Endothelial cell of umbilical vein (primary cell): ENCODE measurements at regions not wholly inside any gene's neighbourhood (a gene's known extent, or its start where the extent isn't known, plus 50 kb on each side); places are given as distances from the start of the nearest gene placed in this dataset.

Experiments
- BruUV-seq: library from RNA; stranded (reverse); fragments of 400-500 nt; replicated peaks from 2 replicates; lab custom pipeline; 2021; lab: Mats Ljungman, UMichigan
- CTCF ChIA-PET: fragments of 300-600, 350-600 bp; sonication (Branson Sonifier 250); formaldehyde crosslinking; loops from one replicate; lab custom pipeline; 2021; ENCODE audit warnings: antibody characterized with exemption, inconsistent platforms; lab: Charles Lee
- POLR2A ChIA-PET: fragments of 300-600, 350-600 bp; sonication (Branson Sonifier 250); formaldehyde crosslinking; loops from one replicate; lab custom pipeline; 2021; ENCODE audit warnings: antibody characterized with exemption, inconsistent platforms; lab: Charles Lee
- DNase-seq: peaks from one replicate; pipeline ENCODE4 v3.0.0-alpha.2; 2011; ENCODE audit warnings: low read depth, low spot score
- FAIRE-seq: peaks from 2 replicates; lab custom pipeline; 2011; peaks lifted over from hg19 to GRCh38; lab: Jason Lieb, UNC
- H2AFZ ChIP-seq: 2 replicates; pipeline ENCODE4 v1.6.0; 2012; ENCODE audit warnings: low read depth, low read length, control low read depth, inconsistent platforms
- H3K27ac ChIP-seq: 2 replicates; pipeline ENCODE4 v1.5.1; 2011; ENCODE audit warnings: low read depth, mild to moderate bottlenecking, control low read depth, low read length, moderate library complexity; ENCODE audit not compliant: insufficient read depth
- H3K27me3 ChIP-seq, 2 experiments: 2 replicates each; pipeline versions ENCODE4 v1.6.0 to v1.6.1; 2011; ENCODE audit warnings: low read length in 2 of 2, mixed read lengths in 1 of 2; ENCODE audit not compliant: control insufficient read depth in 2 of 2, insufficient read depth in 2 of 2
- H3K36me3 ChIP-seq, 2 experiments: 2 replicates in 1 of 2; 3 replicates in 1 of 2; pipeline ENCODE4 v1.5.1; 2011; ENCODE audit warnings: low read length in 2 of 2, mild to moderate bottlenecking in 1 of 2, moderate library complexity in 1 of 2; ENCODE audit not compliant: control insufficient read depth in 2 of 2, insufficient read depth in 2 of 2; ENCODE audit errors: extremely low read depth in 1 of 2
- H3K4me1 ChIP-seq: 3 replicates; pipeline ENCODE4 v1.5.1; 2011; ENCODE audit warnings: mild to moderate bottlenecking, low read length; ENCODE audit not compliant: control insufficient read depth, insufficient read depth; ENCODE audit errors: extremely low read depth
- H3K4me2 ChIP-seq: 2 replicates; pipeline ENCODE4 v1.6.1; 2011; ENCODE audit warnings: low read length, control low read depth, mixed read lengths; ENCODE audit not compliant: insufficient read depth
- H3K4me3 ChIP-seq, 3 experiments: fragments of 200-600 bp in 1 of 3; sonication (generic), shearing (Covaris generic) in 1 of 3; replicated peaks in 1 of 3; 2 replicates each; pipeline ENCODE4 v1.5.1; 2011 to 2016; ENCODE audit warnings: control low read depth in 3 of 3, low read length in 3 of 3, mild to moderate bottlenecking in 2 of 3, inconsistent platforms in 1 of 3, low read depth in 1 of 3, moderate library complexity in 1 of 3; ENCODE audit not compliant: insufficient read depth in 1 of 3
- H3K79me2 ChIP-seq: 2 replicates; pipeline ENCODE4 v1.6.0; 2012; ENCODE audit warnings: low read length, inconsistent platforms; ENCODE audit not compliant: control insufficient read depth, insufficient read depth
- H3K9ac ChIP-seq: replicated peaks from 2 replicates; pipeline ENCODE3; 2011; ENCODE audit warnings: low read length, control low read depth; ENCODE audit not compliant: insufficient read depth; ENCODE audit errors: extremely low read depth
- H3K9me1 ChIP-seq: replicated peaks from 3 replicates; pipeline ENCODE4 v1.6.0; 2011; ENCODE audit warnings: mild to moderate bottlenecking, low read length; ENCODE audit not compliant: control insufficient read depth, insufficient read depth; ENCODE audit errors: extremely low read depth
- H3K9me3 ChIP-seq: replicated peaks from 2 replicates; pipeline ENCODE4 v1.5.1; 2012; ENCODE audit warnings: low read length, inconsistent platforms; ENCODE audit not compliant: control insufficient read depth, insufficient read depth
- H4K20me1 ChIP-seq: replicated peaks from 2 replicates; pipeline ENCODE3; 2011; ENCODE audit warnings: mild to moderate bottlenecking, low read length; ENCODE audit not compliant: control insufficient read depth, insufficient read depth; ENCODE audit errors: extremely low read depth
- CTCF ChIP-seq, 2 donors: IDR thresholded peaks; 1 replicate in 1 of 2; 2 replicates in 1 of 2; pipeline ENCODE4 v1.5.1; 2011; ENCODE audit warnings: low read length in 2 of 2, mild to moderate bottlenecking in 2 of 2, moderate library complexity in 2 of 2, control low read depth in 1 of 2, inconsistent platforms in 1 of 2, low read depth in 1 of 2; ENCODE audit not compliant: insufficient read depth in 1 of 2; ENCODE audit errors: extremely low read depth in 1 of 2
- EZH2 ChIP-seq: IDR thresholded peaks from 2 replicates; pipeline ENCODE4 v1.6.1; 2012; ENCODE audit warnings: borderline replicate concordance, low read depth, mild to moderate bottlenecking, moderate library complexity, low read length, inconsistent platforms; ENCODE audit not compliant: severe bottlenecking
- FOS ChIP-seq: IDR thresholded peaks from 2 replicates; pipeline ENCODE4 v1.6.1; 2011; ENCODE audit warnings: mild to moderate bottlenecking, low read length, moderate library complexity, borderline replicate concordance; ENCODE audit not compliant: insufficient read depth
- GATA2 ChIP-seq: IDR thresholded peaks from 2 replicates; pipeline ENCODE4 v1.7.0; 2011; ENCODE audit warnings: low read depth, mild to moderate bottlenecking, moderate library complexity, mixed read lengths, low read length; ENCODE audit not compliant: insufficient read length, insufficient read depth
- JUN ChIP-seq: IDR thresholded peaks from 2 replicates; pipeline ENCODE4 v1.6.1; 2011; ENCODE audit warnings: borderline replicate concordance, low read depth; ENCODE audit not compliant: insufficient read length, insufficient read depth
- MYC ChIP-seq: IDR thresholded peaks from one replicate; pipeline ENCODE4 v1.6.1; 2011; ENCODE audit warnings: mild to moderate bottlenecking, low read depth, low read length
- POLR2A ChIP-seq: IDR thresholded peaks from 2 replicates; pipeline ENCODE4 v1.6.1; 2012; ENCODE audit warnings: low read depth, mild to moderate bottlenecking, control low read depth, low read length
- POLR2AphosphoS5 ChIP-seq: IDR thresholded peaks from 2 replicates; pipeline ENCODE4 v1.6.1; 2012; ENCODE audit warnings: low read depth, mild to moderate bottlenecking, control low read depth, low read length, moderate library complexity; ENCODE audit not compliant: insufficient read depth
- dilution Hi-C: fragments of 300-500 bp; cut with MboI; formaldehyde crosslinking; loops from one replicate; pipeline ENCODE4 v1.15.0; 2019; ENCODE audit warnings: low sequenced_read_pairs; ENCODE audit not compliant: extremely low pct_ligation_motif_present
- intact Hi-C: fragments of 100-400 bp; cut with micrococcal nuclease; formaldehyde crosslinking; loops from one replicate; pipeline ENCODE4 v1.10.0; 2022
- TF ChIP-seq, protein P1 (sequence below): IDR thresholded peaks from 2 replicates; pipeline ENCODE4 v1.6.1; 2011; ENCODE audit not compliant: insufficient read depth, insufficient read length

GRCh38 chr4:136743238-136743637 lies 789.1 kb downstream of the PCDH18 start:
- TF ChIP-seq EZH2: no peak
- no peak for TF ChIP-seq JUN
- TF ChIP-seq POLR2A: no peak
- TF ChIP-seq FOS: no peak
- TF ChIP-seq, protein P1, sequence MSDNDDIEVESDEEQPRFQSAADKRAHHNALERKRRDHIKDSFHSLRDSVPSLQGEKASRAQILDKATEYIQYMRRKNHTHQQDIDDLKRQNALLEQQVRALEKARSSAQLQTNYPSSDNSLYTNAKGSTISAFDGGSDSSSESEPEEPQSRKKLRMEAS: no peak
- TF ChIP-seq MYC: no peak
- TF ChIP-seq GATA2: no peak
- TF ChIP-seq CTCF (IDR thresholded peaks at IDR 0.05; ENCODE audit: extremely low read depth in 1 of 2, insufficient read depth in 1 of 2, low read depth in 1 of 2, low read length in 2 of 2): no peak
- no peak for TF ChIP-seq POLR2AphosphoS5
- BruUV-seq: no TSS peak
- DNase-seq (no peak), FAIRE-seq (no peak)
- H3K36me3 ChIP-seq: no peaks in the 10 kb centered on the region
- dilution Hi-C loops: no loop called here
- intact Hi-C loops: no loop called here
- no peak overlapping the region for H3K9ac ChIP-seq
- no peaks in the 10 kb centered on the region for H3K27me3 ChIP-seq
- ChIA-PET CTCF (no interaction called here), POLR2A (no interaction called here)
- no peaks in the 10 kb centered on the region for H3K79me2 ChIP-seq
- H3K4me3 ChIP-seq: no peak overlapping the region
- peaks cover 2% of the 10 kb centered on the region for H3K9me3 ChIP-seq
- no peak overlapping the region for H3K27ac ChIP-seq
- no peak overlapping the region for H3K4me2 ChIP-seq
- no peaks in the 10 kb centered on the region for H4K20me1 ChIP-seq
- peaks cover 4% of the 10 kb centered on the region for H3K4me1 ChIP-seq
- H2AFZ ChIP-seq: no peak overlapping the region
- no peaks in the 10 kb centered on the region for H3K9me1 ChIP-seq
